VCaP (cell line): ENCODE measurements at regions not wholly inside any gene's neighbourhood (a gene's known extent, or its start where the extent isn't known, plus 50 kb on each side); places are given as distances from the start of the nearest gene placed in this dataset.

Experiments used
- H3K27ac ChIP-seq: fragments of 450-650 bp; 2 replicates; pipeline ENCODE4 v1.5.1; 2017
- CTCF ChIP-seq: fragments of 450-650 bp; conservative IDR thresholded peaks from 2 replicates; pipeline ENCODE4 v1.5.1; 2017; ENCODE audit warnings: mild to moderate bottlenecking, moderate library complexity

- H3K27ac ChIP-seq = no peak overlapping the region
- no peak for TF ChIP-seq CTCF
These were observed 174.5 kb upstream of the LYSMD4 start for GRCh38 chr15:99907698-99908097.

GRCh38 chr15:99906793-99907192 is 173.6 kb upstream of the LYSMD4 start:
- H3K27ac ChIP-seq = no peak overlapping the region
- no peak for TF ChIP-seq CTCF

- H3K27ac ChIP-seq = no peak overlapping the region
- no peak for TF ChIP-seq CTCF
These were observed 173.1 kb upstream of the LYSMD4 start for GRCh38 chr15:99906311-99906710.

GRCh38 chr15:99902248-99902928 is 169.2 kb upstream of the LYSMD4 start:
- H3K27ac ChIP-seq = no peak overlapping the region
- no peak for TF ChIP-seq CTCF

GRCh38 chr15:99895956-99896311 is 162.7 kb upstream of the LYSMD4 start:
- no peak overlapping the region for H3K27ac ChIP-seq
- TF ChIP-seq CTCF = no peak

- TF ChIP-seq CTCF = no peak
- H3K27ac ChIP-seq = no peak overlapping the region
These were observed 162.1 kb upstream of the LYSMD4 start for GRCh38 chr15:99895189-99895955.

GRCh38 chr15:99878835-99879234 is 145.6 kb upstream of the LYSMD4 start:
- TF ChIP-seq CTCF = no peak
- peak overlapping the region; percentile 45 for H3K27ac ChIP-seq
